HG03280 (cell line): ENCODE measurements at regions not wholly inside any gene's neighbourhood (a gene's known extent, or its start where the extent isn't known, plus 50 kb on each side); places are given as distances from the start of the nearest gene placed in this dataset.

Experiments used
- ATAC-seq: cut with Tn5 transposase; IDR thresholded peaks from one replicate; pipeline ENCODE4 v1.9.1; 2021; ENCODE audit warnings: mild to moderate bottlenecking, moderate library complexity; ENCODE audit not compliant: unreplicated experiment

DNA sequence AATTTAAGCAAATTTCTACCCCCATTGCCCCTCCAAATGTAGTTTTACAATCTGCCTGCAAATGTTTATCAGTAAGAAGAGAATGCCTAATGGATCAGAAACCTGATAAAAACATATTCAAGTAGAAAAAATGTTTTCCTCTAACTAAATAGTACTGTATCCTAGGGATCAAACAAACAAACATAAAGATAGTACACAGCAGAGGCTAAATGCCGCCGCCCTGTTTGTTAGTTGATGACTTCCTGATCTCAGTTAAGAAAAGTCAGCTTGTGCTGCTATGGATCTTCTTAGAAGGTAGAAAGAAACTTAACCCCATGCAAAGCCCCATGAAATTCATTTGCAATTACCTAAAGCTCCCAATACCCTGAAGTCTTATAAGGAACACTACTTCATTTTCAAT is 387.3 kb upstream of the THBS1 start:
- no peak for ATAC-seq

DNA sequence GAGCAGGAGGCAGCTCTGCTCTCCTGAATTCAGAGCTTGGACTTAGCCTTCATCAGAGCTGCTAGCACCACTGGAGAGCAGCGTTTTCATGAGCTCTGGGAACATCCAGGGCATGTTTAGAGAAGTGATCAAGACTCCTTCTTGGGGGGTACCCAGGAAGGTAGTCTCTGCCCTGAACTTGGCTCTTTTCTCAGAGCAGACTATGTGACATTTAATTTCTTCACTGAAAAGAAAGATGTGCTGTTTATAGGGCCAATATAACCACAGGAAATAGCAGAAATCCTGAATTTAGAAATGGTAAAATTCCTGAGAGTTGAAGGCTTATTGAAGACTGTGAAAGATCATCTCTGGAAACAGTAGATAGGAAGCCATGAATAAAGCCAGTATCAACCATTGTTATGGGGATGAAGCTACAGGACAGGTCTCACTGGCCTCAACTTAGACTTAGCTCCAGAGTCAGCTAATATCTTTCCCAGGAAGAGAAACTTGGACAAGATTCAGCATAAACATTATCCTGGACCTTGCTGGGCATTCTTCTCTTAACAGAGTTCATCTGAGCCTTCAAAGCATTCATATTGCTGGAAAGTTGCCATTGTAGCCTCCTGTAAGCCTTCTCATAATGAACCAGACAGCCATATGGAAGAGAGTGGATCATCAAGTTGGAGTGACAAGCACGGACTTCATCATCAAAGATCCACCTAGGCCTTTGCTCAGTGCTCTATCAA is 386.6 kb upstream of the THBS1 start:
- no peak for ATAC-seq

DNA sequence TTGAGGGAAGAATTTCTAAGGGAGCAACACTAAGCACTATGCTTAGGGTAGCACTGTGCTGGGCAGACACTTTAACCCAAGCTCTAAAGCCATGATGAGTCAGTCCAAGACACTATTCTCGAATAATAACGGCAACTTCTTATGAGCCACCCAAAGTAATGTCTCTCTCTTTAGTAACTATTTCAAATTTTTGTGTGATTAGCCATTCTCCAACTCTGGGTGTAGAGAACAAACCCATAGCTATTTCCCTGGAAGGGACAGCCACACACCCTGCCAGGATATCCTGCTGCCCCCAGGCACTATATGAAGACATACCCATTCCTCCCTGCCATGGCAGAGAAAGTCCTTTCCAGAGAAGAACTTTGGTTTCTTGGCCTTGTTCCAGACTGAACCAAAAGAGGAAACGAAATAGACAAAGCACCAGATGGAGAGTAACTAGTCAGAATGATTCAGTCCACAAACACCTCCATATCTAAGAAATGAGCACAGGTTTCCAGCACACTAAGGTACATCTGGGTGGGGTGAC is 384.9 kb upstream of the THBS1 start:
- no peak for ATAC-seq

DNA sequence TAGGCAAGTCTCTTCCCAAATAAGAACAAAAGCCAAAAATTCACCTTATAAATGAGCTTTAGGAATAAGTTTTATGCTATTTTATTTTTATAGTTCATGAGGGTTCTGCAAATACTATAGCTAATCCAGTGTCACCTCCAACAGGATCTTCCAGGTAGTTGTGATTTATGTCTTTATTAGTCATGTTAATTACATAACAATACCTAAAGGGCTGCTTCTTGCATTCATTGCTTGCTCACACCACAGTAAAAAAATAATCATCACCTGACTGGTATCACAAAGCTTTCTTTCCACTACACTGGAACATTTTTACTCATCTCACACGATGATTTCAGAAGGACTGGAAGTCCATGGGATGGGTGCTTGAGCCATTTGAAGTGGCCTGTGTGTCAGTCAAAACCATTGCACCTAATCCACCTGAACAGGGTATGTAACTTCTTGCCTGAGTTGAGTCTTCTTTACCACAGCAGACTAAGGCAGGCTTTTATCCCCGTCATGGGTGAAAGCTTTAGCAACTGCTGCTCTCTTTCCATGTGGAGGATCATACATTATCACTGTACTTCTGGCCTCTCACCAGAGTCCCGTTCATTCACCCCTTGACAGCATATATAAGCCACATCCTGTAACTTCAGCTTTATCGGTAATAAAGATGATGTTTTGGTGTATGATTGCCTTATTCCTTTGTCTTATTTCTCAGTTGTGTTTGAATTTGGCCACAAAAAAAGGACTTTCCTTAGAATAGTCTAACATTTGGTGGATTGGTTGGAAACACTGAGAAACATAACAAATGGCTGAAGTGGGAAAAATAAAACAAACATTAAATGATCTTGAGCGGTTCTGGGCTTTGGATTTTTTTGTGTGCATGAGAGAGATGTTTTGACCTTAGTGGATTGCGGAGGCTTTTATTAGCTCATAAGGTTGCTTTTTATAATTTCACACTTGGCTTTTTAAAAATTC is 382.6 kb upstream of the THBS1 start:
- ATAC-seq = no peak

DNA sequence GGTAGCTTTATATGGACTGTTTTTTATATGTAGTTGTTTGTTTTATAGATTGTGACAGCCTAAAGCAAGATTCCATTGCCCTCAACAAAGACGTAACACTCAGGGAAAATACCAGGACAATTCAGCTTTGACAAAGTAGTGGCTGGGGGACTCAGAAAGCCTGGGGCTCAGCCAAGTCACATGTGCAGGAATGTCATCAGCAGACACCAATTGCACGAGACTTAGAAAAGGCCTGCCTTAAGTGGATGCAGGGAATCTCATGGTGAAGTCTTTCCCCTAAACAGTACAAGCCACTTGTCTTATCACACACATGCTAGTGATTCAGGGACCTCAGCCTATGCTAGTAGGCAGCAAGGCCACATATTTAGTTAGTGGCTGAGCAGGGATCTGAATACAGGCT is 381.8 kb upstream of the THBS1 start:
- ATAC-seq = no peak

DNA sequence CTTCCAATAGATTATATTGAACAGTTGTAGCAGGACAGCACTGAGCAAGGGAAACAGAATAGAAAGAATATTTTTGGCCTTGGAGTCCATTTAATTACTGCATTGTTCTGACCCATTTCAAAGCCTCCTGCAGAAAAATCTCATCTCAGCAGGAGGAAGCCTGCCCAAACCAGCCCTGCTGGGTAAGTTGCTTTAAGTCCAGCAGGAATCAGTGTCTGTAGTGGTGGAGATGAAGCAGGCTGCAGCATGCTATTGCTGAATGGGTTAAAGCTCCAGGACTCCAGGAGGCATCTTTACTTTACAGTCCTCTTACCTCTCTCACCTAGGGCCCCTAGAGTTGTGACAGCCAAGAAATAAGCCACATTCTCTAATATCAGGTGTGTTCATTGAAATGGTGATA is 380.3 kb upstream of the THBS1 start:
- ATAC-seq = no peak

DNA sequence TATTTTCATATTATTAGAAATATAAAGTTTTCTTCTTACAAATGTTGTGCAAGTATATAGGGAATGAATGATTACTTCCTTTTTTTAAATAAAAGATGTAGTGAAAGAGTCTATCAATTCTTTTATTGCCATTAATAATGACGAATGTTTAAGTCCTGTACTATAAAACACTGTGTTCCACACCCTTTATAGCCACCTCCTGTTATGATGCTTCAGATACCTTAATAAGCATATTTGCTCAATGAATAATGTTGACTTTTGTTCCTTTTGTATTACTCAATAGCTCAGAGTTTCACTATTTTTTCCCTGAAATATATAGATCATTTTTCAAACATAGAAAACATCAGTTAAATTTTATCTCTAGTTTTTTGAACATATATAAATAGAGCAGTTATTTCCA is 378.2 kb upstream of the THBS1 start:
- no peak for ATAC-seq

DNA sequence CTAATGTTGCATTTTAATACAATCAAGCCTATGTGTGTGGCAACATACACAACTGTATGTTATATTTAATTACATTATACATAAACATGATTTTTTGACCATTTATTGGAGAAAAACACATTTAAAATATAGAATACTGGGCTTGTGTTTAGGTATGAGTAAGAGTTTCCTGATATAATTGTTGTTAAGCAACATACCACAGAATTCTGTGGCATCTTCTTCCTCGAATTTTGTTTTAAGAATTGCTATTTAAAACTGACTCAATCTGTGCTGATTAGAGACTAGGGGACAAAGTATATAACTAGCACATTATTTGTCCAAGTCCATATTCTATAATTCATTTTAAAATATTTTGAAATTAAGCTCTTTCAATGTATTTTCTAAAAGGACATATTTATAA is 376.8 kb upstream of the THBS1 start:
- no peak for ATAC-seq

DNA sequence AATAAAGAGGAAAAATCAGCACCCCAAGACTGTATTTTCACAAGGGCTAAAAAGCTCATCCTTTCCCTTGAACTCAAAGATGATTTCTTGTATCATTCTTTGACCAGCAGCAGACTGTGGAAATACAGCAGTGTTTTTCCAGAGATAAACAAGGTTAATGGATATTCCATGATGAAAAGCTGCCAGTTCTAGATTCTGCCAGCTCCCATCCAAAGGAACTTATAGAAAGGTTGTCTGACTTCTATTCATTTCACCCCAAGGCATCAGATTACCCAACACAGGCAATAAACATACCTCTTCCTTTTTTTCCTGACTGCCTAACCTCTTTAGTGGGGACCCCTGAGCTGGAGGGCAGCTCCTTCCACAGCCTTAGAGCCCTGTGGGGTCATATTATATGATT is 375.8 kb upstream of the THBS1 start:
- no peak for ATAC-seq

DNA sequence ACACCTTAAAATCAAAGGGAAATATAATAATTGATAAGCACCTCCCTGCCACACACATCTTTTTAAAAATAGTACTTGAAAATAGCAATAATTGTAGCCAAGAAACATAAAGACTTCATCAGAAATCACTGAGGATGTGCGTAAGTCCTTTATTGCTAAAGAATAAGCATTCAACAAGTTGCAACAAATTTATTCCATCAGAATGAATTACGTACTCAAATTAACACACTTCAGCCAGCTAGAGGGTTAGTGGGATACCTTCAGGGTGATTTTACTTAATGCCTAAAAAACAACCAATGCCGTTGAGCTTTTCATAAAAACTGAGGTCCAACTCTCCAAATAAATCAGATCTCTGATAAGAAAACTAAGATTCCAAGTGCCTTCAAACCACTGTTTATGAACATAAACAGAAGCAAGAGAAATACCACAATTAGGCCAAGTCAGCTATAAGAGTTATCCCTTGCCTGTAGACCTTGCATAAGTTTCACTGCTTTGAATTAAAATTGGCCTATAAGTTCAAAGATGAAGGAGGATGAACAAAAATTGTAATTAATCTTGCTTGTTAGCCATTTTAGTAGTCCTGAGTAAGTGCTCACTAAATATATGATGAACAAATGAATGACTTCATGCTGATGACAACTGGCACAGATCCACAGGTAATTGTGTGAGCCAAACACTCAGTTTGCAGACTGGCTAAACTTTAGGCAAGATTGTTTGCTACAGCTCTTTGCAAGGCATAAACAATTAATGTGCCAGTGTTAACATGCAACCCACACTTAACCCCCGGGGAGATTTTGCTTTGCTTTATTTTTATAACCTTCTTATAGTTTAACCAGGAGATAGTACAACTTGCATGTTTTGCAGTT is 375.1 kb upstream of the THBS1 start:
- ATAC-seq = no peak

DNA sequence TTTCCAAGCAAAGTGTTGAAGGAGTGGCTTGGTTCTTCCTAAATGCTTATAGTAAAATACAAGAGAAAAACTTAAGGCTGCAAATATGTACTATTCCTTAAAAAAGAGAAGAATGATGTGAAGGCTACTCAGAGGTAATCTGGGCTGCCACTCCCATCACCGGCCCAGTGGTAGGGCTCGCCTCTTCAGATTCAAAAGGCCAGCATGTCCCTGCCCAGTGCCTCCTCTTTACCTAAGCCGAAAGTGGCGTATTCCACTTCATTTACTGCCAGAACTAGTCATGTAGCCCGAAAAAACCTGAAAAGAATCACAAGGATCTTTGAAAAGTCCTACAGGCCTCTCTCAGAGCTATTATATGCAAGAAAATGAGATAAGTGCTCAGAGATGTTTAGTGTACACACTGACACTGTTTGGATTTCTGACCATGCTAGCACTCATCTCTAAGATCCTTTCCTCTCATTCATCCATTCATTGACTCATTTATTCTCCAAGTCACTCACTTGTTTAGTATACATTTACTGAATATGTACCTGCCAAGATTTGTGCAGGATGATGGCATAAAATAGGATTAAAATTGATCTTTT is 373.3 kb upstream of the THBS1 start:
- ATAC-seq = no peak

DNA sequence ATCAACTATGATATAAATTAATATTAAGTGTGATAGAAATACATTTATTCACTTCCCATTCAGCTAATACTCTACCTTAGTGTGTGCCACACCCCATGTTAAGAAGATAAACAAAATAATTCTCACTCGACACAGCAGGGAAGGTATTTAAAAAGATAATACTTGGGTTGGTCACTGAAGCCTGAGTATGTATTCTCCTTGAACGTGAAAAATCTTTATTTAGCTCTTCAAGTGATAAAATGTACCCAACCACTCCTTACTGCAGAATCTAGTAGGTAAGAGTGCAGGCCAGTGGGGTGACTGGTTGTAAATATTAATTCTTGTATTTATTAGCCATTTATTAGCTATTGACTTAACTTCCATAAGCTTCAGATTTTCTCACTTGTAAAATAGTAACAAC is 372.7 kb upstream of the THBS1 start:
- no peak for ATAC-seq

DNA sequence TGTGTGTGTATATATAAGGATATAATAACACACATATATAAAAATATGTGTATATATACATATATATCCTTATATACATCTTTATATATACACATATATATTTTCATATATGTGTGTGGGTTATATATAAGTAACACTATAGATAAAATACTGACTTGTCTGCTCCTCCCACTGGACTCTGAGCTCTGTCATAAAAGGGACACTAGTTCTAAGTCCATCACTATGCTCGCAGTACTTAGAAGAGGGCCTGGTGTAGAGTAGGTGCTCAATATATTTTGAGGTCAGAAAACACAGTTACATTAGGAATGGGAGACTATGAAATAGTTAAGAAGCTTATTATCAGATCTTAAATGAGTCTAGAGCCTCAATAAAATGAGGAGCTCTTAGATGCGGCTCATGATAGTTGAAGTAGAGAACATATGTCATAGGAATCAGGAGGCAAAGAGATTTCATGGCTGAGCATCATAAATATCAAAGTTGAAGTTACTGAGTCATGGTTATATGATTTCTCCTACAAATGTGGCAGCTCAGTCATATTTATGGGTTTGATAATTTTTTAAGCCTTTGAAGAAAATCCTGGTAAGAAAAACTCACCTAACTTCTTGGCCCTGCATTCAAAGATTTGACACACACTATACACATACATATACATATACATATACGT is 371.2 kb upstream of the THBS1 start:
- no peak for ATAC-seq

DNA sequence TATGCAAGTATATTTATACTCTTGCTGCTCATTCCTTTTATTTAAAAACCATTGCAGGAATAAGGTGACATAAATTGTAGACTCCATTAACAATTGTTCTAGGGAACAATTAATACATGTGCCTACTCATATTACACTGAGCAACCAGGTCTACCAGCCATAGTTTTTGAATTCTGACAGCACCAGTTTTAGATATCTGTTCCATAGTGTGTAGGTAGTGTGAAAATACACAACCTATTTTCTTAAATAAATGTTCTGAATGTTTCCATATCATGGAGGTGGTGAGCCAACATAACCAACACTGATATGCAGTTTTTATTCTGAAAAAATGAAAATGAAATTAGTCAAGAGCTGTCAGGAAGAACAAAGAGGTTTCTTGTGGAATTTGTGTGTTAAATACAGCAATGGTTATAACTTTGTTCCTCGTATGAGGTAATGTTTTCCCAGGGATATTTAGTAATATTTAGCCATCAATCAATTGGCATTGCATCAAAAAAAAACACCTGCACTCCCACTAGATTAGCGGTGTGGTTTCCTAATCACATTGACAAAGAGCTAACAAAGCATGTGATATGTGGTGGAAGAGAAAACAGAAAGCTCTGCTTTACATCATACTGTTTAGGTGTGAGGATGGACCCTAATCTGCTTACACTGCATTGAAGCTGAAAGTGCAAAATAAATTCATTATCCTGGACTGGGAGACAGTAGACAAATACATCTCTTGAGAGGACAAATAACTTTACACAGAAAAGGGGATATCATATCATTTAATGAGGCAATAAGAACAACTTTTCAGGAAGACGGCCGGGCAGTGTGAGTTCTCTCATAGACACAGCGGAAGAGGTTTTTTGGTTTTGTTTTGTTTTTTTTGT is 369.5 kb upstream of the THBS1 start:
- no peak for ATAC-seq

DNA sequence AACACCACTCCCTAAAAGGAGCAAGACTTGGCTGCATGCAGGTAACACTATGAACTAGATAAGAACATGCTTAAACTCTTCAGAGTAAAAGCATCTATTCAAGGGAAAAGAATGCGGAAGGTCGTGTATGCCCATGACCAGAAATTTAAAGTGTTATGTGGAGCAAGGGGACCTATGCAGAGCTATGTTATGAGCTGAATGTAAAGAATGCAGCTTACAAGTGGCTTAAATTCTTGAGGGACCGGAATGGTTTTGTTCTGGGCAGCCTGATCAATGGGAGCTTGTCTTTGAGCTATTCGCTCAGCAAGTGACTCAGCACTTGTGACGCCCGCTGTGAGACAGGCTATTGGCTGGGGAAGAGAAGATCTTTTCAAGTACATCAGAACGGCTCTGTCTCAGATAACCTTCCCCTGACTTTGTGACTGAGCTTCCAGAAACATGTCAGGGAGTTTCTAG is 367.5 kb upstream of the THBS1 start:
- ATAC-seq = no peak

DNA sequence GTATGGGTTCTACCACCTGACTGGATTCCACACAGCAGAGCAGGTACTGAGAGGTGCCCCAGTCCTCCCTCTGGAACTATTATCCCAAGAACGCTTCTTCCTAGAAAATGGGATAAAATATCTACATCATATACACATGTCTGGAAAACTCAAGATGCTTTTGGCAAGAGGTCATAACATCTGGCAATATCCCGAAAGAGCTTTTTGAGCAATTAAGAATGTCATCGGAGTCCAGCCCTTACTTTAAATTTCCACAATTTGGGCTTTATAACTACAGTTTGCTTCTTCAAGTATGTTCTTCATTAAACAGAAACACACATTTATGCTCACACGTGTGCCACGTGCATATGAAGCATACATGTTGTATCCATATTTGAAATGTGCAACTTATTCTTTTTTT is 365.9 kb upstream of the THBS1 start:
- ATAC-seq = no peak

DNA sequence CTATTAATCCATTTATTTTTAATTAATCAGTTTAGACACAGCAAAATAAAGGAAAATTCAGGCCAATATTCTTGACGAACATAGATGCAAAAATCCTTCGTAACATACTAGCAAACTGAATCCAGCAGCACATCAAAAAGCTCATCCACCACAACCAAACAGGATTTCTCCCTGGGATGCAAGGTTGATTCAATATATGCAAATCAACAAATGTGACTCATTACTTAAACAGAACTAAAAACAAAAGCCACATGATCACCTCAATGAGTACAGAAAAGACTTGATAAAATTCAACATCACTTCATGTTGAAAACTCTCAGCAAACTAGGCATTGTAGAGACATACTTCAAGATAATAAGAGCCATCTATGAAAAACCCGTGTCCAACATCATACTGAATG is 364.1 kb upstream of the THBS1 start:
- no peak for ATAC-seq

DNA sequence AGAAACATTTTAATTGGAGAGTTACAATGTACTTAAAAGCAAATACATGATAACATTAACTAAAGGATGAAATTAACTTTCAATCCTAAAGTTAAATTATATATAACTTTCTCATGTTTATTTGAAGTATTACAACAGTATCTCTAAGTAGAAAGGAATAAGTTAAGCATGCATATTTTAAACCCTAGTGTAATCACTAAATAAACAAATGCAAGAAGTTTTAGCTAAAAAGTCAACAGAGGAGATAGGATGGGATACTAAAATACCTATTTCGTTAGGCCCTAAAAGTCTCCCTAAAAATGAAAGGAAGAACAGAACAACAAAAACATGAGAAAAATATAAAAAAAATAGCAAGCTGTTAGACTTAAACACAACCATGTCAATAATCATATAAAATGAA is 361.3 kb upstream of the THBS1 start:
- no peak for ATAC-seq
